ENCODE measurements at regions not wholly inside any gene's neighbourhood (a gene's known extent, or its start where the extent isn't known, plus 50 kb on each side); places are given as distances from the start of the nearest gene placed in this dataset.

GRCh38 chr9:85151162-85151561 lies 481.6 kb downstream of the NTRK2 start:
- H3K36me3 ChIP-seq (ENCODE audit: control insufficient read depth, insufficient read depth, low read length) = no peaks in the 10 kb centered on the region
- no peak overlapping the region for H3K4me3 ChIP-seq (ENCODE audit: low read length)
- no peak overlapping the region for H2BK5ac ChIP-seq (ENCODE audit: low read length)
- no peak overlapping the region for H3K9ac ChIP-seq (ENCODE audit: low read length)
- no peak overlapping the region for H3K18ac ChIP-seq (ENCODE audit: low read length)
- no peak overlapping the region for H2AK5ac ChIP-seq (ENCODE audit: low read length)
- no peak overlapping the region for H4K5ac ChIP-seq (ENCODE audit: low read length)
- H3K23ac ChIP-seq (ENCODE audit: low read length) = no peak overlapping the region
- H3K27me3 ChIP-seq (ENCODE audit: insufficient read depth, low read length, poor library complexity) = peaks cover 2% of the 10 kb centered on the region
- no peaks in the 10 kb centered on the region for H3K79me2 ChIP-seq (ENCODE audit: control insufficient read depth, insufficient read depth, low read length)
- H3K27ac ChIP-seq (ENCODE audit: low read depth, low read length) = no peak overlapping the region
- no peak for DNase-seq
- WGBS (ENCODE audit: extremely low coverage, insufficient coverage, low lambda C conversion rate) = no CpG with 5 or more reads among the region's 3 CpGs
- H4K8ac ChIP-seq (ENCODE audit: low read depth, low read length) = no peak overlapping the region
- no peaks in the 10 kb centered on the region for H3K79me1 ChIP-seq (ENCODE audit: low read length)
- H3K4me1 ChIP-seq (ENCODE audit: control insufficient read depth, low read depth, low read length) = peaks cover 4% of the 10 kb centered on the region
- H3K4me2 ChIP-seq (ENCODE audit: low read length) = no peak overlapping the region
- no peak overlapping the region for H3K56ac ChIP-seq (ENCODE audit: low read length)
- H2BK15ac ChIP-seq (replicated peaks; ENCODE audit: low read depth) = no peak overlapping the region
- no peak overlapping the region for H3K4ac ChIP-seq (ENCODE audit: low read depth, low read length)
- no peak overlapping the region for H2BK120ac ChIP-seq (ENCODE audit: low read depth, low read length)

- Histone ChIP-seq H4K5ac (ENCODE audit: low read length) (no peak overlapping the region), H3K23ac (ENCODE audit: low read length) (no peak overlapping the region), H3K27me3 (ENCODE audit: insufficient read depth, low read length, poor library complexity) (no peaks in the 10 kb centered on the region), H2AK5ac (ENCODE audit: low read length) (no peak overlapping the region), H3K79me1 (ENCODE audit: low read length) (no peaks in the 10 kb centered on the region), H3K18ac (ENCODE audit: low read length) (no peak overlapping the region), H3K27ac (ENCODE audit: low read depth, low read length) (no peak overlapping the region), H3K4me2 (ENCODE audit: low read length) (no peak overlapping the region), H3K4ac (ENCODE audit: low read depth, low read length) (no peak overlapping the region), H3K9ac (ENCODE audit: low read length) (no peak overlapping the region), H2BK5ac (ENCODE audit: low read length) (no peak overlapping the region), H3K36me3 (ENCODE audit: control insufficient read depth, insufficient read depth, low read length) (no peaks in the 10 kb centered on the region), H3K79me2 (ENCODE audit: control insufficient read depth, insufficient read depth, low read length) (no peaks in the 10 kb centered on the region), H3K4me1 (ENCODE audit: control insufficient read depth, low read depth, low read length) (peaks cover 2% of the 10 kb centered on the region), H2BK120ac (ENCODE audit: low read depth, low read length) (no peak overlapping the region), H3K56ac (ENCODE audit: low read length) (no peak overlapping the region), H2BK15ac (replicated peaks; ENCODE audit: low read depth) (no peak overlapping the region), H4K8ac (ENCODE audit: low read depth, low read length) (no peak overlapping the region), H3K4me3 (ENCODE audit: low read length) (no peak overlapping the region)
- WGBS (ENCODE audit: extremely low coverage, insufficient coverage, low lambda C conversion rate) = no CpG with 5 or more reads among the region's 4 CpGs
- no peak for DNase-seq
Measured at GRCh38 chr9:85147046-85147640, 477.6 kb downstream of the NTRK2 start.

- DNase-seq = peak; percentile 60
- Histone ChIP-seq H3K4me2 (ENCODE audit: low read length) (no peak overlapping the region), H3K79me1 (ENCODE audit: low read length) (no peaks in the 10 kb centered on the region), H3K4ac (ENCODE audit: low read depth, low read length) (no peak overlapping the region), H4K8ac (ENCODE audit: low read depth, low read length) (no peak overlapping the region), H2BK15ac (replicated peaks; ENCODE audit: low read depth) (no peak overlapping the region), H4K5ac (ENCODE audit: low read length) (no peak overlapping the region), H3K23ac (ENCODE audit: low read length) (no peak overlapping the region), H3K36me3 (ENCODE audit: control insufficient read depth, insufficient read depth, low read length) (no peaks in the 10 kb centered on the region), H3K4me1 (ENCODE audit: control insufficient read depth, low read depth, low read length) (no peaks in the 10 kb centered on the region), H3K18ac (ENCODE audit: low read length) (no peak overlapping the region), H3K4me3 (ENCODE audit: low read length) (no peak overlapping the region), H3K27ac (ENCODE audit: low read depth, low read length) (no peak overlapping the region), H2AK5ac (ENCODE audit: low read length) (no peak overlapping the region), H3K27me3 (ENCODE audit: insufficient read depth, low read length, poor library complexity) (no peaks in the 10 kb centered on the region), H3K9ac (ENCODE audit: low read length) (no peak overlapping the region), H3K56ac (ENCODE audit: low read length) (no peak overlapping the region), H3K79me2 (ENCODE audit: control insufficient read depth, insufficient read depth, low read length) (no peaks in the 10 kb centered on the region), H2BK5ac (ENCODE audit: low read length) (no peak overlapping the region), H2BK120ac (ENCODE audit: low read depth, low read length) (no peak overlapping the region)
- no CpG with 5 or more reads among the region's 1 CpG for WGBS (ENCODE audit: extremely low coverage, insufficient coverage, low lambda C conversion rate)
Measured at GRCh38 chr9:85142968-85143367, 473.4 kb downstream of the NTRK2 start.

GRCh38 chr9:85142496-85142911 lies 473.0 kb downstream of the NTRK2 start:
- no peak overlapping the region for H2BK120ac ChIP-seq (ENCODE audit: low read depth, low read length)
- H3K79me2 ChIP-seq (ENCODE audit: control insufficient read depth, insufficient read depth, low read length) = no peaks in the 10 kb centered on the region
- H3K4me1 ChIP-seq (ENCODE audit: control insufficient read depth, low read depth, low read length) = no peaks in the 10 kb centered on the region
- H3K4me2 ChIP-seq (ENCODE audit: low read length) = no peak overlapping the region
- H3K36me3 ChIP-seq (ENCODE audit: control insufficient read depth, insufficient read depth, low read length) = no peaks in the 10 kb centered on the region
- WGBS (ENCODE audit: extremely low coverage, insufficient coverage, low lambda C conversion rate) = no CpG with 5 or more reads among the region's 4 CpGs
- no peak overlapping the region for H4K8ac ChIP-seq (ENCODE audit: low read depth, low read length)
- no peak overlapping the region for H3K27ac ChIP-seq (ENCODE audit: low read depth, low read length)
- no peaks in the 10 kb centered on the region for H3K27me3 ChIP-seq (ENCODE audit: insufficient read depth, low read length, poor library complexity)
- no peak overlapping the region for H3K23ac ChIP-seq (ENCODE audit: low read length)
- DNase-seq = no peak
- H2AK5ac ChIP-seq (ENCODE audit: low read length) = no peak overlapping the region
- no peak overlapping the region for H3K56ac ChIP-seq (ENCODE audit: low read length)
- H3K4ac ChIP-seq (ENCODE audit: low read depth, low read length) = no peak overlapping the region
- H2BK15ac ChIP-seq (replicated peaks; ENCODE audit: low read depth) = no peak overlapping the region
- H3K18ac ChIP-seq (ENCODE audit: low read length) = no peak overlapping the region
- no peak overlapping the region for H4K5ac ChIP-seq (ENCODE audit: low read length)
- no peak overlapping the region for H3K9ac ChIP-seq (ENCODE audit: low read length)
- no peaks in the 10 kb centered on the region for H3K79me1 ChIP-seq (ENCODE audit: low read length)
- H2BK5ac ChIP-seq (ENCODE audit: low read length) = no peak overlapping the region
- H3K4me3 ChIP-seq (ENCODE audit: low read length) = no peak overlapping the region

GRCh38 chr9:85137696-85138095 lies 468.2 kb downstream of the NTRK2 start:
- Histone ChIP-seq H3K23ac (ENCODE audit: low read length) (no peak overlapping the region), H3K4me1 (ENCODE audit: control insufficient read depth, low read depth, low read length) (no peaks in the 10 kb centered on the region), H3K4me3 (ENCODE audit: low read length) (no peak overlapping the region), H3K36me3 (ENCODE audit: control insufficient read depth, insufficient read depth, low read length) (no peaks in the 10 kb centered on the region), H3K4ac (ENCODE audit: low read depth, low read length) (no peak overlapping the region), H3K9ac (ENCODE audit: low read length) (no peak overlapping the region), H3K4me2 (ENCODE audit: low read length) (no peak overlapping the region), H3K56ac (ENCODE audit: low read length) (no peak overlapping the region), H3K27ac (ENCODE audit: low read depth, low read length) (no peak overlapping the region), H3K79me1 (ENCODE audit: low read length) (no peaks in the 10 kb centered on the region), H3K27me3 (ENCODE audit: insufficient read depth, low read length, poor library complexity) (no peaks in the 10 kb centered on the region), H3K79me2 (ENCODE audit: control insufficient read depth, insufficient read depth, low read length) (no peaks in the 10 kb centered on the region), H2BK5ac (ENCODE audit: low read length) (no peak overlapping the region), H4K8ac (ENCODE audit: low read depth, low read length) (no peak overlapping the region), H4K5ac (ENCODE audit: low read length) (no peak overlapping the region), H2BK15ac (replicated peaks; ENCODE audit: low read depth) (no peak overlapping the region), H2BK120ac (ENCODE audit: low read depth, low read length) (no peak overlapping the region), H3K18ac (ENCODE audit: low read length) (no peak overlapping the region), H2AK5ac (ENCODE audit: low read length) (no peak overlapping the region)
- DNase-seq = no peak
- WGBS (ENCODE audit: extremely low coverage, insufficient coverage, low lambda C conversion rate) = no CpG with 5 or more reads among the region's 5 CpGs

GRCh38 chr9:85136987-85137386 lies 467.5 kb downstream of the NTRK2 start:
- no peak overlapping the region for H3K23ac ChIP-seq (ENCODE audit: low read length)
- H3K79me1 ChIP-seq (ENCODE audit: low read length) = no peaks in the 10 kb centered on the region
- no peaks in the 10 kb centered on the region for H3K36me3 ChIP-seq (ENCODE audit: control insufficient read depth, insufficient read depth, low read length)
- no peak overlapping the region for H4K5ac ChIP-seq (ENCODE audit: low read length)
- no peak overlapping the region for H2BK5ac ChIP-seq (ENCODE audit: low read length)
- no peak overlapping the region for H2BK120ac ChIP-seq (ENCODE audit: low read depth, low read length)
- no peak overlapping the region for H3K27ac ChIP-seq (ENCODE audit: low read depth, low read length)
- no peak overlapping the region for H3K4me3 ChIP-seq (ENCODE audit: low read length)
- H3K4me1 ChIP-seq (ENCODE audit: control insufficient read depth, low read depth, low read length) = no peaks in the 10 kb centered on the region
- no peak overlapping the region for H2AK5ac ChIP-seq (ENCODE audit: low read length)
- DNase-seq = no peak
- H3K56ac ChIP-seq (ENCODE audit: low read length) = no peak overlapping the region
- no peaks in the 10 kb centered on the region for H3K79me2 ChIP-seq (ENCODE audit: control insufficient read depth, insufficient read depth, low read length)
- H3K27me3 ChIP-seq (ENCODE audit: insufficient read depth, low read length, poor library complexity) = no peaks in the 10 kb centered on the region
- no CpG with 5 or more reads among the region's 7 CpGs for WGBS (ENCODE audit: extremely low coverage, insufficient coverage, low lambda C conversion rate)
- H3K9ac ChIP-seq (ENCODE audit: low read length) = no peak overlapping the region
- H4K8ac ChIP-seq (ENCODE audit: low read depth, low read length) = no peak overlapping the region
- no peak overlapping the region for H3K18ac ChIP-seq (ENCODE audit: low read length)
- no peak overlapping the region for H3K4me2 ChIP-seq (ENCODE audit: low read length)
- no peak overlapping the region for H2BK15ac ChIP-seq (replicated peaks; ENCODE audit: low read depth)
- no peak overlapping the region for H3K4ac ChIP-seq (ENCODE audit: low read depth, low read length)
